Endothelial cell of umbilical vein (primary cell): ENCODE measurements at regions not wholly inside any gene's neighbourhood (a gene's known extent, or its start where the extent isn't known, plus 50 kb on each side); places are given as distances from the start of the nearest gene placed in this dataset.

ENCODE experiments used
- POLR2A ChIP-seq: IDR thresholded peaks from 2 replicates; pipeline ENCODE4 v1.6.1; 2012; ENCODE audit warnings: low read depth, mild to moderate bottlenecking, control low read depth, low read length
- TF ChIP-seq, protein P1 (sequence below): IDR thresholded peaks from 2 replicates; pipeline ENCODE4 v1.6.1; 2011; ENCODE audit not compliant: insufficient read depth, insufficient read length

GRCh38 chr2:8578335-8579244, 103.3 kb upstream of the ID2 start:
- TF ChIP-seq, protein P1, sequence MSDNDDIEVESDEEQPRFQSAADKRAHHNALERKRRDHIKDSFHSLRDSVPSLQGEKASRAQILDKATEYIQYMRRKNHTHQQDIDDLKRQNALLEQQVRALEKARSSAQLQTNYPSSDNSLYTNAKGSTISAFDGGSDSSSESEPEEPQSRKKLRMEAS: no peak
- no peak for TF ChIP-seq POLR2A
